WTC11 (cell line): ENCODE measurements at regions not wholly inside any gene's neighbourhood (a gene's known extent, or its start where the extent isn't known, plus 50 kb on each side); places are given as distances from the start of the nearest gene placed in this dataset.

Source experiments
- ATAC-seq: fragments of 200-7000 bp; cut with Tn5 transposase; 2 replicates; pipeline ENCODE4 v1.10.0; 2021; ENCODE audit warnings: mild to moderate bottlenecking, moderate library complexity
- CTCF ChIA-PET: fragments of 300-600 bp; sonication (Branson Sonifier 250); formaldehyde crosslinking; loops from one replicate; lab custom pipeline; 2021; ENCODE audit warnings: antibody characterized with exemption; lab: Charles Lee
- POLR2A ChIA-PET: fragments of 350-600 bp; sonication (Branson Sonifier 250); formaldehyde crosslinking; loops from one replicate; lab custom pipeline; 2021; ENCODE audit warnings: antibody characterized with exemption; lab: Charles Lee
- DNase-seq: peaks from one replicate; pipeline ENCODE4 v3.0.0; 2021; ENCODE audit warnings: low spot score
- H3K27ac Mint-ChIP-seq: 2 replicates; pipeline ENCODE4 v1.8.0; 2021; ENCODE audit warnings: mixed read lengths
- H3K27me3 Mint-ChIP-seq: 2 replicates; pipeline ENCODE4 v1.8.0; 2021; ENCODE audit warnings: low read depth, mild to moderate bottlenecking, moderate library complexity, mixed read lengths
- H3K36me3 Mint-ChIP-seq: 2 replicates; pipeline ENCODE4 v1.8.0; 2021; ENCODE audit warnings: mixed read lengths
- H3K4me1 Mint-ChIP-seq: 2 replicates; pipeline ENCODE4 v1.8.0; 2022; ENCODE audit warnings: mixed read lengths
- H3K4me3 Mint-ChIP-seq: 2 replicates; pipeline ENCODE4 v1.8.0; 2021; ENCODE audit warnings: mild to moderate bottlenecking, moderate library complexity, mixed read lengths
- H3K9me3 Mint-ChIP-seq: 2 replicates; pipeline ENCODE4 v1.8.0; 2021; ENCODE audit warnings: mixed read lengths
- AFF4 ChIP-seq: sonication (generic); formaldehyde crosslinking; IDR thresholded peaks from 2 replicates; pipeline ENCODE4 v1.8.1; 2023; ENCODE audit warnings: mild to moderate bottlenecking, missing genetic modification reagents, borderline replicate concordance
- ATF3 ChIP-seq: sonication (generic); formaldehyde crosslinking; conservative IDR thresholded peaks from 2 replicates; pipeline ENCODE4 v1.8.1; 2022; ENCODE audit warnings: mild to moderate bottlenecking, missing genetic modification reagents
- ATF6 ChIP-seq: sonication (generic); formaldehyde crosslinking; IDR thresholded peaks from 2 replicates; pipeline ENCODE4 v1.8.1; 2023; ENCODE audit warnings: mild to moderate bottlenecking, missing genetic modification reagents
- CREB1 ChIP-seq: sonication (generic); formaldehyde crosslinking; IDR thresholded peaks from 2 replicates; pipeline ENCODE4 v1.8.0; 2023; ENCODE audit warnings: mild to moderate bottlenecking, missing genetic modification reagents
- CREM ChIP-seq: sonication (generic); formaldehyde crosslinking; IDR thresholded peaks from 2 replicates; pipeline ENCODE4 v1.8.1; 2022; ENCODE audit warnings: mild to moderate bottlenecking, missing genetic modification reagents, moderate library complexity
- CTCF ChIP-seq: fragments of 200-600 bp; IDR thresholded peaks from 2 replicates; pipeline ENCODE4 v1.8.0; 2022; ENCODE audit warnings: antibody characterized with exemption
- ETV6 ChIP-seq: sonication (generic); formaldehyde crosslinking; IDR thresholded peaks from 2 replicates; pipeline ENCODE4 v1.8.1; 2022; ENCODE audit warnings: mild to moderate bottlenecking, missing genetic modification reagents
- FOXK1 ChIP-seq: sonication (generic); formaldehyde crosslinking; IDR thresholded peaks from 2 replicates; pipeline ENCODE4 v1.8.0; 2022; ENCODE audit warnings: mild to moderate bottlenecking, moderate library complexity, missing genetic modification reagents
- FOXP1 ChIP-seq: sonication (generic); formaldehyde crosslinking; IDR thresholded peaks from 2 replicates; pipeline ENCODE4 v1.8.0; 2022; ENCODE audit warnings: missing genetic modification reagents, mild to moderate bottlenecking, moderate library complexity, borderline replicate concordance
- HMGA2 ChIP-seq: fragments of 250-450 bp; sonication (Bioruptor Pico); IDR thresholded peaks from 2 replicates; pipeline ENCODE4 v1.4.0; 2021; ENCODE audit warnings: mild to moderate bottlenecking, moderate library complexity
- MAX ChIP-seq: sonication (generic); formaldehyde crosslinking; IDR thresholded peaks from 2 replicates; pipeline ENCODE4 v1.8.0; 2022; ENCODE audit warnings: mild to moderate bottlenecking, missing genetic modification reagents
- NFYB ChIP-seq: sonication (generic); formaldehyde crosslinking; conservative IDR thresholded peaks from 2 replicates; pipeline ENCODE4 v1.8.0; 2022; ENCODE audit warnings: low read depth, missing genetic modification reagents
- NR3C1 ChIP-seq: sonication (generic); formaldehyde crosslinking; conservative IDR thresholded peaks from 2 replicates; pipeline ENCODE4 v1.8.1; 2023; ENCODE audit warnings: low read depth, mild to moderate bottlenecking, missing genetic modification reagents
- OVOL2 ChIP-seq: fragments of 250-450 bp; sonication (Bioruptor Pico); IDR thresholded peaks from 2 replicates; pipeline ENCODE4 v1.9.0; 2021; ENCODE audit warnings: mild to moderate bottlenecking, borderline replicate concordance
- SOX15 ChIP-seq: fragments of 250-450 bp; sonication (Bioruptor Pico); IDR thresholded peaks from 2 replicates; pipeline ENCODE4 v1.9.0; 2021; ENCODE audit warnings: mild to moderate bottlenecking
- SP1 ChIP-seq: sonication (generic); formaldehyde crosslinking; conservative IDR thresholded peaks from 2 replicates; pipeline ENCODE4 v1.8.1; 2022; ENCODE audit warnings: missing genetic modification reagents
- ZMAT4 ChIP-seq: fragments of 250-450 bp; sonication (Bioruptor Pico); IDR thresholded peaks from 2 replicates; pipeline ENCODE4 v1.9.0; 2021; ENCODE audit warnings: mild to moderate bottlenecking
- ZNF219 ChIP-seq: sonication (generic); formaldehyde crosslinking; IDR thresholded peaks from 2 replicates; pipeline ENCODE4 v1.8.0; 2023; ENCODE audit warnings: missing genetic modification reagents, mild to moderate bottlenecking, borderline replicate concordance
- ZNF232 ChIP-seq: sonication (generic); formaldehyde crosslinking; IDR thresholded peaks from 2 replicates; pipeline ENCODE4 v1.8.0; 2022; ENCODE audit warnings: mild to moderate bottlenecking, missing genetic modification reagents
- ZNF263 ChIP-seq: sonication (generic); formaldehyde crosslinking; IDR thresholded peaks from 2 replicates; pipeline ENCODE4 v1.8.1; 2022; ENCODE audit warnings: low read depth, mild to moderate bottlenecking, moderate library complexity, missing genetic modification reagents
- ZNF281 ChIP-seq: sonication (generic); formaldehyde crosslinking; IDR thresholded peaks from 2 replicates; pipeline ENCODE4 v1.8.0; 2023; ENCODE audit warnings: mild to moderate bottlenecking, missing genetic modification reagents
- ZNF396 ChIP-seq: fragments of 250-450 bp; sonication (Bioruptor Pico); IDR thresholded peaks from 2 replicates; pipeline ENCODE4 v1.8.0; 2021; ENCODE audit warnings: mild to moderate bottlenecking, moderate library complexity, borderline replicate concordance
- ZNF423 ChIP-seq: fragments of 250-450 bp; sonication (Bioruptor Pico); IDR thresholded peaks from 2 replicates; pipeline ENCODE4 v2.1.2; 2022; ENCODE audit warnings: mild to moderate bottlenecking, moderate library complexity

- CTCF ChIA-PET = no interaction called here
Observed at GRCh38 chr12:90246688-90247087, 538.0 kb upstream of the ATP2B1 start.

GRCh38 chr12:90245391-90245790, 536.8 kb upstream of the ATP2B1 start:
- ChIA-PET POLR2A (no interaction called here), CTCF (no interaction called here)
- no peak overlapping the region for H3K27ac Mint-ChIP-seq
- no peaks in the 10 kb centered on the region for H3K27me3 Mint-ChIP-seq
- H3K4me1 Mint-ChIP-seq = peaks cover 6% of the 10 kb centered on the region
- no peak for ATAC-seq
- DNase-seq = no peak
- no peaks in the 10 kb centered on the region for H3K36me3 Mint-ChIP-seq
- no peak overlapping the region for H3K4me3 Mint-ChIP-seq
- TF ChIP-seq ETV6 (CRISPR knock-in tag) = no peak
- no peak for TF ChIP-seq CREB1 (CRISPR knock-in tag)
- TF ChIP-seq ZNF396 (CRISPR knock-in tag) = no peak
- no peak for TF ChIP-seq ZNF281 (CRISPR knock-in tag)
- TF ChIP-seq FOXK1 (CRISPR knock-in tag) = no peak
- no peak for TF ChIP-seq ZNF263 (CRISPR knock-in tag)
- no peak for TF ChIP-seq HMGA2 (CRISPR knock-in tag)
- H3K9me3 Mint-ChIP-seq = peaks cover 4% of the 10 kb centered on the region

More at GRCh38 chr12:90246688-90247087, 538.0 kb upstream of the ATP2B1 start:
- TF ChIP-seq ZNF219 (CRISPR knock-in tag) (no peak), SP1 (no peak)
- TF ChIP-seq, all 79 proteins: peak for 0
- Mint-ChIP-seq H3K4me1 (peaks cover 8% of the 10 kb centered on the region), H3K27ac (no peak overlapping the region), H3K36me3 (no peaks in the 10 kb centered on the region), H3K27me3 (no peaks in the 10 kb centered on the region), H3K4me3 (no peak overlapping the region), H3K9me3 (no peaks in the 10 kb centered on the region)
- DNase-seq (no peak), ATAC-seq (no peak)
- POLR2A ChIA-PET = no interaction called here

GRCh38 chr12:90244232-90244631, 535.6 kb upstream of the ATP2B1 start:
- DNase-seq = no peak
- Mint-ChIP-seq H3K27ac (no peak overlapping the region), H3K4me1 (no peaks in the 10 kb centered on the region), H3K9me3 (peaks cover 7% of the 10 kb centered on the region), H3K27me3 (no peaks in the 10 kb centered on the region), H3K36me3 (0 out of 2 replicates have a peak, but pooled peaks cover 2% of the 10 kb centered on the region), H3K4me3 (no peak overlapping the region)
- POLR2A ChIA-PET = no interaction called here
- CTCF ChIA-PET = no interaction called here
- no peak for ATAC-seq
- no peak for TF ChIP-seq OVOL2 (CRISPR knock-in tag)
- no peak for TF ChIP-seq ZMAT4 (CRISPR knock-in tag)
- no peak for TF ChIP-seq ATF6 (CRISPR knock-in tag)
- no peak for TF ChIP-seq FOXP1 (CRISPR knock-in tag)
- TF ChIP-seq SOX15 (CRISPR knock-in tag) = no peak
- TF ChIP-seq ATF3 = no peak
- no peak for TF ChIP-seq ZNF423 (CRISPR knock-in tag)
- TF ChIP-seq MAX (CRISPR knock-in tag) = no peak
- no peak for TF ChIP-seq CTCF
- no peak for TF ChIP-seq CREM (CRISPR knock-in tag)
- no peak for TF ChIP-seq NR3C1 (CRISPR knock-in tag)
- TF ChIP-seq NFYB (CRISPR knock-in tag) = no peak
- TF ChIP-seq AFF4 (CRISPR knock-in tag) = no peak
- TF ChIP-seq ZNF232 = no peak
